Parathyroid adenoma (tissue), 2 donors: ENCODE measurements at regions not wholly inside any gene's neighbourhood (a gene's known extent, or its start where the extent isn't known, plus 50 kb on each side); places are given as distances from the start of the nearest gene placed in this dataset.

Experiments
- H2AFZ ChIP-seq: fragments of 300-600 bp; sonication (generic); one replicate; pipeline ENCODE4 v1.7.0; 2017; ENCODE audit warnings: antibody characterized with exemption, mild to moderate bottlenecking
- H3K27ac ChIP-seq: fragments of 300-600 bp; sonication (generic); one replicate; pipeline ENCODE4 v1.7.0; 2017
- H3K27me3 ChIP-seq: fragments of 300-600 bp; sonication (generic); one replicate; pipeline ENCODE4 v1.7.0; 2017; ENCODE audit warnings: low read length; ENCODE audit not compliant: control insufficient read depth, insufficient read depth
- H3K36me3 ChIP-seq: fragments of 300-600 bp; sonication (generic); one replicate; pipeline ENCODE4 v1.7.0; 2017; ENCODE audit warnings: low read length; ENCODE audit not compliant: control insufficient read depth, insufficient read depth
- H3K4me1 ChIP-seq: fragments of 300-600 bp; sonication (generic); one replicate; pipeline ENCODE4 v1.7.0; 2017; ENCODE audit warnings: control low read depth
- H3K4me2 ChIP-seq: fragments of 300-600 bp; sonication (generic); one replicate; pipeline ENCODE4 v1.7.0; 2017; ENCODE audit warnings: low read length
- H3K4me3 ChIP-seq: fragments of 300-600 bp; sonication (generic); one replicate; pipeline ENCODE4 v1.7.0; 2017; ENCODE audit warnings: low read depth, low read length
- H3K79me2 ChIP-seq: fragments of 300-600 bp; sonication (generic); one replicate; pipeline ENCODE4 v1.7.0; 2017; ENCODE audit warnings: control low read depth
- H3K9ac ChIP-seq: fragments of 300-600 bp; sonication (generic); one replicate; pipeline ENCODE4 v1.7.0; 2017; ENCODE audit warnings: mild to moderate bottlenecking
- H3K9me3 ChIP-seq: fragments of 300-600 bp; sonication (generic); one replicate; pipeline ENCODE4 v1.7.0; 2017; ENCODE audit warnings: low read length; ENCODE audit not compliant: control insufficient read depth
- CTCF ChIP-seq: fragments of 300-600 bp; sonication (generic); IDR thresholded peaks from one replicate; pipeline ENCODE4 v1.7.0; 2017; ENCODE audit warnings: antibody characterized with exemption, mild to moderate bottlenecking
- donor health status: primary hyperparathyroidism.

DNA sequence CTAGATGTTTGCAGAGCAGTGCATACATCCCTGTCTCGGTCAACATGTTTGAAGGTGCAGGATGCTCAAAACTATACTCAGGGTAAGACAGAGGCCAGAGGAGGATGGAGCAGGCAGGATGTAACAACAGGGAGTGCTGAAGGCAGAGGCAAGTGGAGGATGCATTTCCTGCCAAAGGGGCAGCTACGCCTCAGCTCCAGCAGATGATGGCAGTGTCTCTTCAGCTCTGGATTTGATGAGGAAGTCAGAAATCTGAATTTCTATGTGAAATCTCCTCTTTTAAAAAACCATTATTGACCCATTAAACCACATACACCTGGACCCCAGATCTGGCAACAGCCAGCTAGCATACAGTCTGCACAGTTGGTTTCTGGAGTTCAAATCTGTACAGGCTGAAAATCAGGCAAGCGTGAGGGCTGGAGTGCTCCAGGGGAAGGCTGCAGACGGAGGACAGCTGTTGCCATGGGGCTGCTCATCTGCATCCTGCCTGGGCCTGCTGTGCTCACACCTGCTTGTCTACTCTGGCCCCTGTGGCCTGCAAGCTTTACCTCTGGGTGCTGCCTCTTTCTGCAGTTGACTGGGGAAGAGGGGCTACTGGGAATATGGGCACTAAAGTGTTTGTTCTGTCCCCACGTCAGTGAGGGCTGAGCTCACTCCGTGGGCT is 152.9 kb upstream of the SLC28A3 start:
- Histone ChIP-seq H2AFZ (no peak overlapping the region), H3K27ac (no peak overlapping the region)
- TF ChIP-seq CTCF: no peak

DNA sequence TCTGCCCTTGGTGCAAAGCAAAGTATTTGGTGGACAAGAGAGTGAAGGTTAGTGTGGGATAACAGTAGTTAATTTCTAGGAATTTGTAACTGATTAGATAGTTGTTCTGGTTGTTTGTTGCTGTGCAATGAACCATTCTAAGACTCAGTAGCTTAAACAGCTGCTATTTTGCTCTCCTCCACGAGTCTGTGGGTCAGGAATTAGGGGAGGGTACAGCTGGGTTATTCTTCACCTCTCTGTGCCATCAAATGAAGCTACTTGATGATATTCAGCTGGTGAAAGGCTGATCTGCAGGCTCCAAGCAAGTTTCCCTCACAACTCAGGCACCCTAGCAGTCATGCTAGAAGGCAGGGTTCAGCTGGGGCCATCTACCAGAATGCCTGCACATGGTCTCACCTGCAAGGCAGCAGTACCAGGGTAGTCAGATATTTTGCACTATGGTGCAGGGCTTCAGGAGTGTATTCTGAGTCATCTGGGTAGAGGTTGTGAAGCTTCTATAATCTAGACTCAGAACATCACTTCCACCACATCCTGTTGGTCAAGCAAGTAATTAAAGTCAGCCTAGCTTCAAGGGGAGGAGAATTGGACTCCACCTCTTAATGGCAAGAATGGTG is 159.5 kb upstream of the SLC28A3 start:
- Histone ChIP-seq H3K4me2 (no peak overlapping the region), H3K9ac (no peak overlapping the region), H3K27me3 (no peaks in the 10 kb centered on the region), H3K79me2 (no peaks in the 10 kb centered on the region), H3K9me3 (no peaks in the 10 kb centered on the region), H3K36me3 (no peaks in the 10 kb centered on the region), H2AFZ (no peak overlapping the region), H3K4me1 (no peaks in the 10 kb centered on the region), H3K4me3 (no peak overlapping the region), H3K27ac (no peak overlapping the region)
- no peak for TF ChIP-seq CTCF

More for the DNA sequence above, 152.9 kb upstream of the SLC28A3 start:
- H3K27me3 ChIP-seq: no peaks in the 10 kb centered on the region
- H3K9me3 ChIP-seq: no peaks in the 10 kb centered on the region
- no peaks in the 10 kb centered on the region for H3K79me2 ChIP-seq
- H3K4me3 ChIP-seq: no peak overlapping the region
- no peak overlapping the region for H3K4me2 ChIP-seq
- no peaks in the 10 kb centered on the region for H3K4me1 ChIP-seq
- no peak overlapping the region for H3K9ac ChIP-seq
- H3K36me3 ChIP-seq: no peaks in the 10 kb centered on the region

DNA sequence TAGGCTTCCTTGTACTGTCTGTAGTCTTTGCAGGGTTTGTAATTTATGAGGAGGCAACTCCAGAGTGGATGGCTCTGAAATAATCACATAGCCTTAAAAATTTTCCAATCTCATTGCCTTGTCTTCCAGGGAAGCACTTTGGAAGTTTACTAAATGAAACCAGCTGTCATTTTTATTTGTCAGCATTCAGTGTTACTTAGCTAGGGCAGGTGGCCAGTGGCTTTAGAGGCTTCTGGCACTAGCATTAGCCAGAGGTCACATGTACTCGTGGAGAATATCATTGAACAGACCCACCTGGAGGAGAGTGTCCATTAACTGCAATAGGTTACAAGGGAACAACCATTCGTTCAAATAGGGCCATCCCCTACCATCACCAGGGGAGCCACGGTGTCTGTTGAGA is 160.3 kb upstream of the SLC28A3 start:
- Histone ChIP-seq H3K27me3 (no peaks in the 10 kb centered on the region), H3K9ac (no peak overlapping the region), H3K9me3 (no peaks in the 10 kb centered on the region), H2AFZ (no peak overlapping the region), H3K4me1 (no peaks in the 10 kb centered on the region), H3K36me3 (no peaks in the 10 kb centered on the region), H3K4me2 (no peak overlapping the region), H3K79me2 (no peaks in the 10 kb centered on the region), H3K27ac (no peak overlapping the region), H3K4me3 (no peak overlapping the region)
- no peak for TF ChIP-seq CTCF

DNA sequence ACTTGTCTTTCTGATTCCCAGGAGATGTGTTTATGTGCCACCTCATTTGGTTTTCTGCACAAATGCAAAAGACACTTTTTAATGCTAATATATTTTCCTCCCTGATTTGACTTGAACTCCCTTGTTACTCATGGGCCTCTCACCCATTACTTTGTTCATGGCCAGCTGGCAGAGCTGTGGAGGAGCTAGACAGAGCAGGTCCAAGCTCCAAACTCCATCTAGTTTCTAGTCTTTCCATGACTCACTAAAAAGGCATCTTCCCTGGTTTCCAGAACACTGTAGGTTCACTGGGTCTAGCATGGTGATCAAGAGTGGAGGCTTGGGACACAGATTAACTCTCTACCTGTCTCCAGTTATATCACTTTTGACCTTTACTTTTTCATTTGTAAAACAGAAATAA is 161.0 kb upstream of the SLC28A3 start:
- H3K27me3 ChIP-seq: no peaks in the 10 kb centered on the region
- no peaks in the 10 kb centered on the region for H3K9me3 ChIP-seq
- no peak overlapping the region for H3K9ac ChIP-seq
- no peaks in the 10 kb centered on the region for H3K36me3 ChIP-seq
- TF ChIP-seq CTCF: no peak
- no peaks in the 10 kb centered on the region for H3K79me2 ChIP-seq
- no peaks in the 10 kb centered on the region for H3K4me1 ChIP-seq
- H2AFZ ChIP-seq: no peak overlapping the region
- H3K4me2 ChIP-seq: no peak overlapping the region
- no peak overlapping the region for H3K27ac ChIP-seq
- H3K4me3 ChIP-seq: no peak overlapping the region

GRCh38 chr9:84502066-84502465 is 161.5 kb upstream of the SLC28A3 start:
- Histone ChIP-seq H3K27me3 (no peaks in the 10 kb centered on the region), H3K36me3 (no peaks in the 10 kb centered on the region), H3K4me2 (no peak overlapping the region), H3K9me3 (no peaks in the 10 kb centered on the region), H2AFZ (no peak overlapping the region), H3K9ac (no peak overlapping the region), H3K79me2 (no peaks in the 10 kb centered on the region), H3K4me3 (no peak overlapping the region), H3K27ac (no peak overlapping the region), H3K4me1 (no peaks in the 10 kb centered on the region)
- no peak for TF ChIP-seq CTCF
